ENCODE measurements at regions not wholly inside any gene's neighbourhood (a gene's known extent, or its start where the extent isn't known, plus 50 kb on each side); places are given as distances from the start of the nearest gene placed in this dataset.

DNA sequence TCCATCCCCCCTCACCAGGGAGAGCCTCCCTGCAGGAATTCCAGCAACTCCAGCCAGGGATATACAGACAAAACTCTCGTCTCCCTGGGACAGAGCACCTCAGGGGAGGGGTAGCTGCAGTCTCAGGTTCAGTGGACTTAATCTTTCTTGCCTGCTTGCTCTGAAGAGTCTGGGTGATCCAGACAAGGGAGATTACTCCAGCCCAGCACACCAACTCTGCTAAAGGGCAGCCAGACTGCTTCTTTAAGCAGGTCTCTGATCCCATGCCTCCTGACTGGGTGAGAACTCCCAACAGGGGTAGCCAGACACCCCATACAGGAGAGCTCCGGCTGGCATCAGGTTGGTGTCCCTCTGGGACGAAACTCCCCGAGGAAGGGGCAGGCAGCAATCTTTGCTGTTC is 888.7 kb downstream of the RAB28 start:
- no peak for ATAC-seq
- 73 to 74% methylated on average over 4 of the region's 4 CpGs for WGBS, 2 donors
- Histone ChIP-seq H3K4me1 (no peaks in the 10 kb centered on the region), H3K27ac (no peak overlapping the region), H3K36me3 (no peaks in the 10 kb centered on the region), H3K27me3 (no peaks in the 10 kb centered on the region), H3K4me3 (no peak overlapping the region), H3K9me3 (peaks cover 0 to 45% (median 3%) of the 10 kb centered on the region in 11 donors)
- no peak for DNase-seq
- TF ChIP-seq, protein P1, sequence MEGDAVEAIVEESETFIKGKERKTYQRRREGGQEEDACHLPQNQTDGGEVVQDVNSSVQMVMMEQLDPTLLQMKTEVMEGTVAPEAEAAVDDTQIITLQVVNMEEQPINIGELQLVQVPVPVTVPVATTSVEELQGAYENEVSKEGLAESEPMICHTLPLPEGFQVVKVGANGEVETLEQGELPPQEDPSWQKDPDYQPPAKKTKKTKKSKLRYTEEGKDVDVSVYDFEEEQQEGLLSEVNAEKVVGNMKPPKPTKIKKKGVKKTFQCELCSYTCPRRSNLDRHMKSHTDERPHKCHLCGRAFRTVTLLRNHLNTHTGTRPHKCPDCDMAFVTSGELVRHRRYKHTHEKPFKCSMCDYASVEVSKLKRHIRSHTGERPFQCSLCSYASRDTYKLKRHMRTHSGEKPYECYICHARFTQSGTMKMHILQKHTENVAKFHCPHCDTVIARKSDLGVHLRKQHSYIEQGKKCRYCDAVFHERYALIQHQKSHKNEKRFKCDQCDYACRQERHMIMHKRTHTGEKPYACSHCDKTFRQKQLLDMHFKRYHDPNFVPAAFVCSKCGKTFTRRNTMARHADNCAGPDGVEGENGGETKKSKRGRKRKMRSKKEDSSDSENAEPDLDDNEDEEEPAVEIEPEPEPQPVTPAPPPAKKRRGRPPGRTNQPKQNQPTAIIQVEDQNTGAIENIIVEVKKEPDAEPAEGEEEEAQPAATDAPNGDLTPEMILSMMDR (IDR thresholded peaks at IDR 0.05), result no peak
- intact Hi-C loops (cut with DNase I), result no loop called here

DNA sequence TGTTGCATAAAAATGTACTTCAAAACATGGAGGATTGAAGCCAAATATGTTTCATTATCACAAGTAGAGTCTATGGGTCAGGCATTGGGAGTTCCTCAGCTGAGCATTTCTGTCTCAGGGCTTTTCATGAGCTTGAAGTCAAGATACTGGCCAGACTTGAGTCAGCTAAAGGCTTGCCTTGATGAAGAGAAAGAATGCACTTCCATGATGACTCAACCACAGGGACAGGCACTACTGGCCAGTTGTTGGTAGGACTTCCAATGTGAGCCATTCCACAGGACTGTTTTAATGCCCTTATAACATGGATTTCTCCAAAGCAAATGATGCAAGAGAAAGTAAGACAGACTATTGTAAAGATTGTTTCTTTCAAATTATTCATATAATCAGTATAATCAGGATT is 895.6 kb downstream of the RAB28 start:
- intact Hi-C loops (cut with DNase I), result no loop called here
- Histone ChIP-seq H3K36me3 (no peaks in the 10 kb centered on the region), H3K27me3 (no peaks in the 10 kb centered on the region), H3K9me3 (peaks cover 0 to 7% (median 0%) of the 10 kb centered on the region in 11 donors), H3K27ac (no peak overlapping the region), H3K4me3 (no peak overlapping the region), H3K4me1 (no peaks in the 10 kb centered on the region)
- DNase-seq (no peak), ATAC-seq (no peak)
- TF ChIP-seq, protein P1 (IDR thresholded peaks at IDR 0.05), result no peak

DNA sequence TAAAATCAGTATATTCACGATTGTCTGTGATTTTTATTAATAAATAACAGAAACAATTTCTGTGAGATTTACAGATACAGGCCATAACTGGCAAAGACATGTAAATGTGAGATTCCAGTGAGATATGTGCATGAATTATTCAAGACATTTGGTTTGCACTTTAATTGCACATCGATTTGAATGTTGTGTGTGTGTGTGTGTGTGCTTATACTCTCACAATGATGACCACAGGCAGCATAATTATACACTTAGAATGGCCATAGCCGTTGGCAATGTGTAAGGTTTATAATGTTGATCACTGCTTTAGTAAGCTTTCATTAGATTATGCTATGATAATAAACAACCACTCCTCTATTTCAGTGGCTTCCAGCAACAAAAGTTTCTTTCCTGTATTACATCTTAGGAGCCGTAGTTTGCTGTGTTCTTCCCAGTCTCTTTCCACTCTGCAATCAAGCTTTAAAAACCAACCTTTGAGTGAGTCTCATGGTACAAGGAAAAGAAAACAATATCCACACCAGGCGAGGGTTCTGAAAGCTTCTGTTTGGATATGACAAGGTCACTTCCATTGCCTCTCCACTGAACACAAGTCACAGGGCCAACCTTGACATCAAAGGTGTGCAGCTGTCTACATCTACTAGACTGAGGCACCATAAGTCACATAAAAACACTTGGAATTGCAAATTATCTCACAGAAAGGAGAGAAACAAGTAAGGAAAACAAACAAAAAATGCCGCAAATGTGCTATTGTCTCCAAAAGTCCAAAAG is 897.7 kb downstream of the RAB28 start:
- no peaks in the 10 kb centered on the region for H3K36me3 ChIP-seq
- no peak overlapping the region for H3K4me3 ChIP-seq
- WGBS, 2 donors, result 82 to 83% methylated on average over 6 of the region's 6 CpGs
- H3K27me3 ChIP-seq, result no peaks in the 10 kb centered on the region
- intact Hi-C loops (cut with DNase I), result no loop called here
- TF ChIP-seq, protein P1 (IDR thresholded peaks at IDR 0.05), result no peak
- DNase-seq (no peak), ATAC-seq (no peak)
- H3K9me3 ChIP-seq, result peaks cover 0 to 5% (median 0%) of the 10 kb centered on the region in 11 donors
- no peaks in the 10 kb centered on the region for H3K4me1 ChIP-seq
- H3K27ac ChIP-seq, result no peak overlapping the region

DNA sequence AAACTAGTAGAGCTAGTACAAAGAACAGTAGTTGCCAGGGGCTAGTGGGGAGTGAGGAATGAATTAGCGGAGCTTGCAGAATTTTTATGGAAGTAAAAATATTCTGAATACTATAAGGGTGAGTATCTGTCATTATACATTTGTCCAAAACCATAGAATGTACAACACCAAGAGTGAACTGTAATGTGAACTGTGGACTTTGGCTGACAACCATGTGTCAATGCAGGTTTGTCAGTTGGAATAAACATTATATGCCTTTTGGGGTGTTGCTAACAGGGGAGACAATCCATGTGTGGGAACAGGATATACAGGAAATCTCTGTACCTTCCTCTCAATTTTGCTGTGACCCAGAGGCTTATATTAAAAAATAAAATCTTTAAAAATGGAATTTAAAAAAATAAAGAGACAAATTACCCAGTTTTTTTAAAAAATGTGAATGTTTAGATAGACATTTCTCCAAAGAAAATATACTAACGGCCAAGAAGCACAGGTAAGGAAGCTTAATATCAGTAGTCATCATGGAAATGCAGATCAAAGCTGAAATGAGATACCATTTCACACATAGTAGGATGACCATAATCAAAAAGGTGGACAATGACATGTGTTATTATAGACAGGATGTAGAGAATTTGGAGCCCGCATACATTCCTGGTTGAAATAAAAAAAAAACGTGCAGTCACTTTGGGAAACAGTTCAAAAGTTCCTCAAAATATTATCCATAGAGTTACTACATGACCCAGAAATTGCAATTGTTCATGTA is 899.8 kb downstream of the RAB28 start:
- no peaks in the 10 kb centered on the region for H3K9me3 ChIP-seq
- ATAC-seq, result no peak
- intact Hi-C loops (cut with DNase I), result no loop called here
- H3K27me3 ChIP-seq, result no peaks in the 10 kb centered on the region
- no peak overlapping the region for H3K27ac ChIP-seq
- H3K4me1 ChIP-seq, result no peaks in the 10 kb centered on the region
- H3K4me3 ChIP-seq, result no peak overlapping the region
- H3K36me3 ChIP-seq, result no peaks in the 10 kb centered on the region
- no peak for DNase-seq
- WGBS, 2 donors, result 56 to 72% methylated on average over 4 of the region's 4 CpGs
- TF ChIP-seq, protein P1 (IDR thresholded peaks at IDR 0.05), result no peak
